HG02981 (cell line): ENCODE measurements at regions not wholly inside any gene's neighbourhood (a gene's known extent, or its start where the extent isn't known, plus 50 kb on each side); places are given as distances from the start of the nearest gene placed in this dataset.

Experiments used
- ATAC-seq: cut with Tn5 transposase; IDR thresholded peaks from one replicate; pipeline ENCODE4 v1.9.1; 2021; ENCODE audit warnings: mild to moderate bottlenecking, moderate library complexity; ENCODE audit not compliant: unreplicated experiment

- no peak for ATAC-seq
Observed at GRCh38 chr1:30275926-30276764, 447.2 kb downstream of the MATN1 start.

GRCh38 chr1:30274976-30275621, 448.3 kb downstream of the MATN1 start:
- ATAC-seq: no peak

- ATAC-seq: no peak
Observed at GRCh38 chr1:30274173-30274970, 449.0 kb downstream of the MATN1 start.

DNA sequence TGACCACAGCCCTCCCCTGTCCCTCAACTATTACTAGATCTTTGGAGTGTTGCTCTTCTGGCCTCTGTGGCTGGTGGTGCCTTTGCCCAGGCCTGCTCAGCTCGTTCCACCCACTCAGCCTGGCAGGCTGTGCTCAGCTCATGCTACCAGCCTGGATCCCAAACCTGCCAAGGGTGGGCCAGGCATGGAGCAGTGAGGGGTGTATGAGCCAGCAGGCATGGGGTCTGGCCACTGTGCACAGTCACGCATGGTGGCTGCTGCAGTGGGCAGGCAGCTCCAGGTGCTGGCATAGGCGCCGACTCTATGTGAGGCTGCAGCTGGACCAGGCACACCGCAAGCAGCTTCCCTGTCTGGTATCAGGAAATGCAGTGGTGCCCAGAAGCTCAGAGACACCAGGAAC, 449.9 kb downstream of the MATN1 start:
- no peak for ATAC-seq

DNA sequence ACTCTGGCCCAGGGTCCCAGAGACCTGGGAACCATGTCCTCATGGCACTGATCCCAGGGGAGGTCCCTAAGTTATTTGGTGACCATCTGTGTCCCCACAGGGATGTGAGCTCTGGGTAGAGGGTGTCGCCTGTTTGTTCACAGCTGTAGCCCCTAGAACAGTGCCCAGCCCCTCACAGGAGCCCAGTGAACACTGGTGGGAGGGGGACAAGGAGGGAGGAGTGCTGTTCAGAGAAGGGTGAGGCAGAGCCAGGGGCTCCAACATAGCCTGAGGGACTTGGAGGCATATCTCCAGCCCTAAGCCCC, 450.4 kb downstream of the MATN1 start:
- ATAC-seq: no peak

DNA sequence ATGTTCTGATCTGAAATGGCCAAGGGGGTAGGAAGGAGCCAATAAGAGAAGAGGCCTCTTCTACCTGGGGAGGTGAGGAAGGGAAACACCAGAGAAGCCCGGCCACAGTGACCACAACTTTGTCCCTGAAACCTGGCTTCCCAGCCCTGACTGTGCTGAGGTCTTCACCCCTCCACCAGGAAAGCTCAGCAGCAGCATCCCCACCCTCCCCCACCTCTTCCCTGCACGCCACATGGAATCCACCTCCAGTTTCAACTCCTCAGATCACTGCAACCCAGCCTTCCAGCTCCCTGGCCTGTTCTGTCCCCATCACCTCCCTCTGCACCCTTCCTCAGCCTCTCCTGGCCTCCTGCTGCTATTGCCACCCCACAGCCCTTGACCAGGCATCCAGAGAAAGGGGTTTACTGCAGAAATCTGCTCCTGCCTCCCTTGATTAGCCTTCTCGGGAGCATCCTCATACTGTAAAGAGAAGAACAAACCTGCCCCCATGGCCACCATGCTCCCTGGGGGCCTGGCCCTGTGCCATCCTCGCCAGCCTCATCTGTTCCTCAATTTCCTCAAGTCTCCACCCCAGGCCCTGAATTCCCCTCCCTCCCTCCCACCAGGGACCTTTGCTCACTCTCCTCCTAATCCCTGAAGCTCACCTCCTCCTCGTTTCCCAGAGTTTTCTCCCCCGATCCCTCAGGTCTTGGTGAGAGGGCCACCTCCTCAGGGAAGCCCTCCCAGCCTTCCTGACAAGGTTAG, 450.9 kb downstream of the MATN1 start:
- ATAC-seq: no peak

DNA sequence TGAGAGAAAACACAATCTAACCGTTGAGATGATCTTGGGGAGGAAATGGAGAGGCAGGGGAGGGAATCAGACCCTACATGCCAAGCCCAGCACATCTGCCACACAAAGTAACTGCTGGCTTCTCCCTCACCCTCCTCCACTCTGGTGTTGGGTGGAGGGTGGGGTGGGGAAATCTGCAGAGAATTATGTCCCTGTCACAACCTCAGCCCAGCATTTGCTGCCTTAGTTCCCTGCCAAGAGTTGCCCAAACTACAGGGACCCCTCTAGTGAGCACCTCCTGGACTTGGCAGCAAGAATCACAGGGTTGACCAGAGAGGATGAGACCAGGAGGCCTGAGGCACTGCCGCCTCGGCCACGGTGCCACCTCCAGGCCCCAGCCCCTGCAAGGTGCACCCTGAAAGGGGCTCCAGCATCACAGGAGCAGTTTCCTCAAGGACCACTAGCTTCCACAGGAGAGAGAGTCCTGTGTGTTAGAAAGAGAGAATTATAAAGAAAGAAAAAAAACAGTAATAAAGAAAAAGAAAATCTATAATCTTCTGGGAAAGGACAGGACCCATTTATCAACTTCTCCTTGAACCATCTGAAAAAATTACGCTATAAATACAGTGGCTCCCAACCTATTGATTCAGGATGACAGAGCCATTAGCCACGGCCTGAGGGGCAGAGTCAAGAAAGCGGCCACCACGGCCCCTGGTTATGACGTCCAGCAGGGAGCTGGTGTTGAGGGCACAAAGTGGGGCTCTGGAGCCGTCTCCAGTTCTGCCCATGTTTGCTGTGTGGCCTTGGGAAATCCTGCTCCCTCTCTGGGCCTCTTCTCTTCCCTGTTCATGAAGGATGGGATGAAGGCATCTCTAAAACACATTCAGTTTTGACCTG, 451.7 kb downstream of the MATN1 start:
- ATAC-seq: no peak

GRCh38 chr1:30270461-30270860, 452.9 kb downstream of the MATN1 start:
- ATAC-seq: no peak

- no peak for ATAC-seq
Observed at GRCh38 chr1:30268923-30269666, 454.3 kb downstream of the MATN1 start.

DNA sequence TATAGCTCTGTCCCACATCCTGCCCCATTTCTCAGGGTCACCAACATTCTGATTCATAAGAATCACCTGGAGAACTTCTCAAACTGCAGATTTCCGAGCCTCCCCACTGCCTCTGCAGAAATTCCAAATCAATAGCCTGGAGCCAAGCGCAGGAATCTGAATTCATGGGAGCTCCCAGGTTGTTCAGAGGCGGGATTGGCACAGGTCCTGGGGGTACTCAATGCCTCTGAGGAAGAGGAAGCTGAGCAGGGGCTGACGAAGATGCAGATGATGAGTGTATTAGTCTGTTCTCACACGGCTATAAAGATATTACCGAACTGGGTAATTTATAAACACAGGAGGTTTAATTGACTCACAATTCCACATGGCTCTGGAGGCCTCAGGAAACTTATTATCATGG, 455.5 kb downstream of the MATN1 start:
- no peak for ATAC-seq

- no peak for ATAC-seq
Observed at GRCh38 chr1:30267046-30267445, 456.3 kb downstream of the MATN1 start.

DNA sequence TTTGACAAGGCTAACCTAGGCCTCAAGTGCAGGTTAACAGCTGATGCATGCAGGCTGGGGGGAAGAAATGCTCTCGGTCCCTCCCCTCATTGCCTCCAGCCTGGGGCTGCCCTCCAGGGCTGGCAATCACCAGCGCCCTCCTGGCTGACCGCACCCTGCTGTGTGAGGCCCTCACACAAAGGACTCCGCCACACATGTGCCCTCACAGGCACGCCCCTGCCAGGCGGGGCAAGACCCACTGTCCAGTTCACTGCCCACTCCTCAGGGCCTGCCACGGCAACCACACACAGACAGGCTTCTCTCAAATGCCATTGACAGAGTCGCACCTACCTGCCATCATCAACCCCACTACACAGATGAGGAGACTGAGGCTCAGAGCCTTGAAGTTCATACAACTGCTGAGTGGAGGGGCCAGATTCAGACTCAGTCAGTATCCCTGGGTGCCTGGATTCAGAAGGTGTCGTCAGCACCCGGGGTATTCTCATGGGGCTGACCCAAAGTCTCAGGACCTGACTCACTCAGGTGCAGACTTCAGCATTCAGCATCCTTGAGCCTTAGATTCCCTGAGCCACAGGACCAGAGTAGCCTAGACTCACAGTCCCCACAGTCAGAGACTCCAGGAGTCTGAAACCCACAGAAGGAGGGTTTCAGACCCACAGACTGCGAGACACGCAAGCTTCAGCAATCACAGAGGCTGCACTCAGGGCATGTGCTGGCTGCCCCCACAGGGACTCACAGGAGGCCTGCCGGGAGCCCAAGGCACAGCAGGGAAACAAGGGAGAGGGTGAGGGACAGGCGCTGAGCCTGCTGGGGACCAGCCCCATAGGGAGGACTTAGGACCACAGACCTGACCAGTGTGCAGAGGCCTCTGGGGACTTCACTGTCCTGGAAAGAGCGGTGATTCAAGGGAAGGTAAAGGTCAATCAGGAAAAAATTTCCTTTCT, 458.0 kb downstream of the MATN1 start:
- ATAC-seq: no peak

DNA sequence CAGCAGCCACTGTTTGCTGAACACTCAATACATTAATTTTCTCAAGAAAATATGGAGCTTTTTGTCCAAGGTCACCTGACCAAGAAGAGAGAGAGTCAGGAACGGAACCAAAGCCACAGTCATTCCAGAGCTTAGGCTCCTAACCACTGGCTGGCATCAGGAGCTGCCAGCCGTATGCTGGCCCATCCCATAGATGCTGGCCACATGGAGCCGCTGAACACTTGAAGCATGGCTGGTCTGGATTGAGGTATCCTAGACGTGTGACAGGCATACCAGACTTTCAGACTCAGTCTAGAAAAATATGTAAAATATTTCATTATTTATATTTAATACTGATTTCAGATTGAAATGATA, 458.7 kb downstream of the MATN1 start:
- no peak for ATAC-seq

DNA sequence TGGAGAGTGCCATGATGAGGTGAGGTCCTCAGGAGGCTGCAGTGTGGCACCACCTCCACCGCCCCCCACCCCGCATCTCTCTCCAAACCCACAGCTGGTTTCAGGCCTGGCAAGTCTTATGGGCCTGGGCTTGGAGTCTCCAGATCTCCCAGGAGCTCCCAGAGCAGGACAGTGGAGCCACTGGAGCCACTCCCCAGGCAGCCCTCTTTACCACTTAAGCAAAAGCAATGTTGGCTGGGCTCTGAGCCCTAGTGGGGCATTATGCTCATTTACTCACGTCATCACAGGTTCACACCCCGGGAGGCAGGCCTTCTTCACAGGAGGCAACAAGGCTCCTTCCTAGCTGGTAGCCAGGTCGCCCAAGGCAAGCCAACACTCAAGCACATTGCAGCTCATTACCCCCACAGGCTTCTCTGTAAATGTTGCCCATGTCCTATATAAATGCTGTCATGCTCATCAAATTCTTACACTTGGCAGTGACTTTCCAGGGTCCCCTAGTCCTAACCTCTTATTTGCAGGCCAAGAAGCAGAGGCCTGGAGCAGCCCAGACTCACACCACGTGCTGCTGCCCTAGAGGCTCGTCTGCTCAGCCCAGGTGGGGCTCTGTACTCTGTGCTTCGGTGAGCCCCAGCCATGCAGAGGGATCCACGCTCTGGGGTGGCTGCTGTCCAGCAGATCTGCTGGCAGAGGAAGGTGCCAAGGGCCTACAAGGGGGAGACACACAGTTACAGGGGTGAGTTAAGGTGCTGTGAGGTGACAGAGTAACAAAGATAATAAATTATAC, 459.3 kb downstream of the MATN1 start:
- no peak for ATAC-seq

DNA sequence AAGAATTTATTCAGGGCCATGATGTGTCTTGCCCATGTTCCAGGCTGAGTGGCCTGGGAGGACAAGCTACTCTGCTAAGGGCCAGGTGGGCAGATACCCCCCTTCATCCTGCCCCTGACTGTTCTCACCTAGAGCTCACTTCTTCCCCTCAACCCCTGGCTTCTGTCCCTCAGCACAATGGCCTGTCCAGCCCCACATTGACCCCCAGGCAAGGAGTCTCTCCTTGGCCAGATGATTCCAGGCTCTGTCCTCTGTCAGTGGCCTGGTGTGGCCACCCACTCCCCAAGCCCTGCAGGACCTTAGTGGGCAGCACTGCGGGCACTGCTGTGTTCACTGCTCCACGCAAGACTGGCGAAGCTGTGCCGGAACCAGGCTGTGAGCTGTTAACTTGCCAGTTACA, 460.0 kb downstream of the MATN1 start:
- ATAC-seq: no peak

DNA sequence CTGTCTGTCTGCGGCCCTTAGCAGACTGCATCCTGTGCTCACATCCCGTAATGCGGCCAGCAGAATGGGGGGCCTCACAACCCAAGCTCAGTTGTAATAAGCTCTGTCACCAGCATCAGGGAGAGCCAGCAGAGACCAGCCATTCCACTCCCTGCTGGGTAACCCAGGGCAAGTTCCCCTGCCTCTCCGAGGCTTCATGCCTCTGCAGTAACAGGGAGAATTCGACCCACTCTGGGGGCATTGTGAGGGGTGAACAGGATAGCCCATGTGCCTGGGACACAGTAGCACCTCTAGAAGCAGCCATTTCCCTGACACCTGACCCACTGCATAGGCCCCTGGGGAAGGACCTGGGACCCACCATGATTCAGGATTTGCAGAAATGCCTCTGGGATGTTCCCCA, 461.2 kb downstream of the MATN1 start:
- no peak for ATAC-seq

- no peak for ATAC-seq
Observed at GRCh38 chr1:30260318-30260717, 463.1 kb downstream of the MATN1 start.

DNA sequence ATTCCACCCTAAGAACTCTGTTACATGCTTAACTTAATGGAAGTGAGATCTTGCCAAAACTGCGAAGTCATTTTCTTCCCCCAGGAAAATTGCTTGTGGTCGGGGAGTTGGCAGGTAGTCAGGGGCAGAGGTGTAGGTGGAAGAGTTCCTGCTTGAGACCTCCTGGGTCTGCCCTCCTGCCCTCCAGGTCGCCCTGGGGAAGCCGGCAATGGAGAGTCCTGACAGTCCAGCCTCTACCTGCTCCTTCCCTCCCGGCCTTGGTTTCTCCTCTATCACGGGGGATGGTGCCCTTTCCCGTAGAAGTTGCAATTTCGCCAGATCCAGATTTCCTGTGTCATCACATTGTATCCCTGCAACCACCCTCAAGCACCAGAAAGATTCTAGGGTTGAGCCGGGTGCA, 463.8 kb downstream of the MATN1 start:
- ATAC-seq: no peak
